Right forelimb (tissue), 1 donor: ENCODE measurements at regions not wholly inside any gene's neighbourhood (a gene's known extent, or its start where the extent isn't known, plus 50 kb on each side); places are given as distances from the start of the nearest gene placed in this dataset.

Source experiments
- DNase-seq: peaks from one replicate; pipeline ENCODE4 v3.0.0-alpha.2; 2018

DNA sequence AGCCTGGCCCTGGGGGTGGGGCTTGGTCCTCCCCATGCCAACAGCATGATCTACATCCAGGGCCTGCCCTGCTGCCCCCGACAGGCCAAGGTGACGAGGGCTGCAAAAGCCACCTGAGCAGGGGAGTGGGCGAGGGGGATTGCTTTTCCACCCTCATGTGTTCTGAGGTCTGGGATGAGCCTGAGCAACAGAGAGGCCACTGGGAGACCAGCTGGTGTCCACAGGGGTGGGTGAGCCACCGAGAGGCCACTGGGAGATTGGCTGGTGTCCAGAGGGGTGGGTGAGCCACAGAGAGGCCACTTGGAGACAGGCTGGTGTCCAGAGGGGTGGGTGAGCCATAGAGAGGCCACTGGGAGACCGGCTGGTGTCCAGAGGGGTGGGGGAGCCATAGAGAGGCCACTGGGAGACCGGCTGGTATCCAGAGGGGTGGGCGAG lies 147.4 kb upstream of the GPC1 start:
- DNase-seq: no peak

DNA sequence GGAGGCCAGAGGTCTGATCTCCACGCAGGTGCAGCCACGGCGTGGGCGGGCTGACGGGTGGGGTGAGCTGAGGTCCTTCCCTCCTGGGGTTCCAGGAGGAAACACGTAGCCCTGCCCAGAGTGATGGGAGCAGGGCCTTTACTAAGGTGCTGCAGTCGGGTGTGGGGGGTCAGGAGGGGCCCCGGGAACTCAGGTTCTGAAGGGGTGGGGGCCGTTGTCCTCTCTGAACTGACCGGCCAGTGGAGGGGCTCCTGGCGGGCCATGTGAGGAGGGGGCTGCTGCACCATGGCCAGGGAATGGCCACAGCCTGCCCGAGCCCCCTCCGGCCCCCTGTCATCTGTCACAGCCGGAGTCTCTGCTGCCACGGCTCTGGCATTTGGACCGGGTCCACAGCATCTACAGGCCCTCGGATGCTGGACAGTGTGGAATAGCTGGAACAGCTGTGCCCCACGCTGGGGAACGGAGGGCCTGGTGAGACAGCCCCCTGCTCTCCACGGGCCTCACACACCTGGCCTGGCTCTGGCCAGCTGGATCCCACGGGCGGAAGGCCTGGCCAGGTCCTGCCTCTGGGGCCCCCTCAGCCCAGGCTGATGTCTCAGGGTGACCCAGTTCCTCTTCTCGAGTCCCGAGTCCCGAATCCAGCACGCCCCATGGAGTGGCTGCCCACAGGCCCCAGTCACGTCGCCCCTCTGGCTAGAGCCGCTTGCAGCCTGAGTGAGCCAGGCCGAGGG lies 145.6 kb upstream of the GPC1 start:
- no peak for DNase-seq

DNA sequence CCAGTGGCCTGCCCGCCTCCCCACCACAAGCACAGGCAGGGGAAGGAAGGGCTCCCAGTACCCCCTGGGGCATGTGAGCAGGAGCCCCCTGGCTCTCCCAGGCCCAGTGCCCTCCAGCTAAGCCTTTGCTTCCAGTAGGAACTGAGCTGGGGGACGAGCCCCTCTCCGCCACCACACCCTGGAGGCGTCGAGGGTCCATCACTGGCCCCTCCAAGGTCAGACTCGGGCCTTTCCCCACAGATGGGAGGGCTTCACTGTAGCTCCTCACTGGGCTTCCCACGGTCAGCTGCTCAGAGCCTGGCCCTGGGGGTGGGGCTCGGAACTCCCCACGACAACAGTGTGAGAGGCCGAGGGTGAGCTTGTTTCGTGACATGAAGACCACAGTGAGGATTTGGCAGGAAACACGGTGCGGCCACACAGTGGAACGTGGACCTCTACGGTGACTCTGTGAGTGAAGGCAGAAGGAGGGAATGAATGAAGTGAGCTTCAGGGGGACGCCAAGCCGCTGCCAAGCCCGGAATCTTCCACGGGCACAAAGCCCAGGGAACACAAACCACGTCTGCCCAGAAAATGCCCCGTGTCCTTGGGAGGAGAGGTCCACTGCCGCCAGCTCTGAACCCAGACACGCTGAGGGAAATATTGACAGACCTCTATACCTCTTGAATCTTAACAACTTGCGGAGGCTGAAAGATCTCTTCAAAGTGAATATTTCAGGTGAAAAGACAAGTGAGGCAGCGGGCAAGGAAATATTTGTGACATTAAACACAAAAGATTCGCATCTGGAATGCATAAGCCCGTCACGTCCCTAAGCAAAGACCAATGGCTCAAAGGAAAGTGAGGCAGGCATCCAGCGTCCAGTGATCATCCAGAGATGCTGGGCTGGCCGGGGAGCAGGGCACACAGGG lies 144.8 kb upstream of the GPC1 start:
- DNase-seq: no peak

DNA sequence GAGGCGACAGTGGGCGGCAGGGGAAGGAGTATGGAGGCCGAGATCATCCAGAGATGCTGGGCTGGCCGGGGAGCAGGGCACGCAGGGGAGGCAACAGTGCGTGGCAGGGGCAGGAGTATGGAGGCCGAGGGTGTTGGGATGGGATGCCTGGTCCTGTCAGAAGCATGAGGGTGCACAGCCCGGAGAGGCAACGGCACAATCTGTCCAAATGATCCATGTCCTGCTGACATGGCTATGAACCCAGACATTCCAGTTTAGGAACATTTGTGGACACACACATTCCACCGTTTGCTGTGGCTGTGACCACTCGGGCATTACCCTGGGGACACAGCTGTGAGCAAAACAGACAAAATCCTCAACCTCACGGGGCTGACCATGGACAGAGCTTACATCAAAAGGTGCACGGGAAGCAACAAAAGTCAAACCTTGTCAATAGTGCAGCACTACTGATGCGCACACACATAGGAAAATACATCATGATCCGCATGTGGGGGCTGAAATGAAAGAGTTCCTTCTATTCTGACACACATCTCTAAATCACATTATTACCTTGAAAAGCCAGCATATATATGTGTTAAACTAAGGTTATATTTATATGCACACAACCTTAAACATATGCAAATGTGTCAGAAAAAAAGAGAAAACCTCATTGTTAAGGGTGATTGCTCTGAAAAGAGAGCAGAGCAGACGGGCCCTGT lies 144.0 kb upstream of the GPC1 start:
- DNase-seq: no peak

DNA sequence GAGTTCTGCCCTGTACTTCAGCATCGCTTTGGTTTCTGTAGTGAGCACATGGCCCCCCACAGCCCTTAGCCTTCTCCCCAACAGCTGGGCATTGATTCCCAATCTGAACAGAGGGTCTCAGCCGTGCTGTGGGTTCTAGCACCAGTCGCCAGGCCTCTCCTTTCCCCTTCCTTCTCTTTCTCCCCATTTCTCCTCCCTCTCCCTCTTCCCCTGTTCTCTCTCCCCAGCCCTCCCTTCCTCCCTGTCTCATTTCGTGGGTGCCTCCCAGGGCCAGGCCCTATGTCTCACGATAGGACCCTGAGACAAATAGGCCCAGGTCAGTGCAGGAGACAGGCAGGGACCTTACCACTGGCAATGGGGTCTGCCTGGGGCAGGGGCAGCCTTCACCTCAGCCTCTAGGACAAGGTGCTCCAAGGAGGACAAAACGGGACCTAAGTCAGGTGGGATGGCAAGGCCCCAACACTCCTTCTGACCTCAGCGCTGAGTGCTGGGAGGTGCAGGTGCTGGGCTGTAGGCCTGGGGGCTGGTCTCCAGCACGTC lies 143.4 kb upstream of the GPC1 start:
- DNase-seq: no peak

DNA sequence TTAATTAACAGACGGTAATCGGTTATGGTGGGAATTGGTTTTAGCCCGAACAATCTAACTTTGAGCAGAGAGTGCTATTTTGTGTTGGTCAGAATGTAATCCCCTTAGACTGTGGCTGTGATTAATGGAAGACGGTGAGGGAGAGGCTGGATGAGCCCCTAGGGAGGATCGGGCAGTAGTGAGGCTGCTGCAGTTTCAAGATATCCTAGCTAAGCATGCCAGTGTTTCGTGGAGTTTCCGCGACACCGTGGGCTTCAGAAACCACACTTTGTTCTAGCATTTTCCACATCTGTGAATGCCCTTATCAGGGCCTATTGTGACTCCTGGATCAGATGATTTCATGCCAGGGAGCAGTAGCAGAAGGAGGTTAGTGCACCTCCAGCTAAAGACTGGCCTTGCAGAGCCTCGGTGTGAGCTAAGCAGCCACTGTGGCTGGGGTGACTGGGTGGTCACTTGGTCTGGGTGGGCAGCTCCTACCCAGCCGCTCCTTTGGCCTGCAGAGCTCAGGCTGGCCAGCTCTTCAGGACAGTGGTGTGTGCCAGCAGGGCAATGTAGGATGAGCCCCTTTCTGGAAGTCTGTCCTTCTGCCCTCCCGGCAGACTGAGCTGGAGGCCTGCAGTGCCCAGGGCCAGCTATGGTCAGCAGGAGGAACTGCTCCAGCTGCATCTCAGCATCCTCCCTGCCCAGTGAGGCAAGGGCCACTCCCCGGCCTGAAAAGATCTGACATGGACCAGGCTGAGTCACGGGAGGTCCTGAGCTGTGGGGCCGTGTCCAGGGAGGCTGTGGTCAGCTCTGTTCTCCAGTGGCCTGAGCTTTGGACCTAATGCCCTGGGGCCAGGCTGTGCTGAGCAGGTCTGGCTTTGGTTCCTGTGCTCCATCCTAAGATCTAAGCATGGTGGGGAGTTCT lies 142.6 kb upstream of the GPC1 start:
- no peak for DNase-seq

DNA sequence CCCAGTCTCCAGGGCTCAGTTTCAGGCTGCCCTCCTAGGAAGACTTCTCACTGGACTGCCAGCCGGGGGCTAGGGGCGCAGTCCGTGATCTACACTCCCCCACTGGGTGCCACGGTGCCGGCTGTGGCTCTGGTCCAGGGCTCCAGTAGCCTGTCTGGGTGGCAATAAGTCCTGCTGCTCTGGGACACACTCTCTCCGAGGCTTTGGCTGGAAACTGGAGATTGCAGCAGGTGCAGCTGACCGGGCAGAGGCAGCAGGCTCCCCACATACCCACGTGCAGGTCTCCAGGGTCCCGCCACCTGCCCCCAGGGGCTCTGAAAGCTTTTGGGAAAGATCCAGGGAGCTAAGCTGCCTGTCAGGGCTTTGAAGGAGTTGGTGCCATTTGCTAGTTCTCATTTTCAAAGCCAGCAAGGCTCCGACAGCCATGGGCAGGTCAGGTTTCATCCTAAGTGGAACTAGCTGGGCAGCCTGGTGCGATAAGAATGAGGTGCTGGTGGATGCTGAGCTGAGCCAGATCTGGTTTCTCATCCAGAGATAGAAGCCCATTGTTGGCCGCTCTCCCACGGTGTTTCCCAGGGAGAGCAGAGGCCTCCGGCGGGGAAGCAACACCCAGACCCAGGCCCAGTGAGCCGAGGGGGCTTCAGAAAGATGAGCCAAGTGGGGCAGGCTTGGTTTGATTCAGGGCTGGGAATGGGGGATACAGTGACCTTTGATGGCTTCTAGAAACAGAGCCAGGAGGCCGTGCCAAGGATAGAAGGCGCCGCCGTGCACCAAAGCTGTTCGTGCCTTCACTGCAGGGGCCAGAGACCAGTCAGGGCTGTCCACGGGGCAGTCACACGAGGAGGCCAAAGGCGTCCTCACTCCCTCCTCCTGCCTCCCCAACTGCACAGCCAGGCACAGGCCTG lies 141.7 kb upstream of the GPC1 start:
- no peak for DNase-seq

DNA sequence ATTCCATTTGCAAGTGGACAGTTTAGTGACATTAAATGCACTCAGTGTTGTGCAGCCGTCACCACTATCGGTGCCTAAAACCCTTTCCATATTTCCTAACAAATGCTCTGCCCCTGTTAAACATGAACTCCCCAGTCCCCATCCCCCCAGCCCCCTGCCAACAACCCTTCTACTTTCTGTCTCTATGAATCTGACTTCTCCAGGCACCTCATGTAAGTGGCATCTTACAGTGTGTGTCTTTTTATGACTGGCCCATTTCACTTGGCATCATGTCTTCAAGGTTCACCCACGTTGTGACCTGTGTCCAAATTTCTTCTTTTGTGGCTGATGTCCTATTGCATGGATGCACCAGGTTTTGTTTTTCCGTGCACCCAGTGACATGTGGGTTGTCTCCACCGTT lies 140.9 kb upstream of the GPC1 start:
- no peak for DNase-seq

DNA sequence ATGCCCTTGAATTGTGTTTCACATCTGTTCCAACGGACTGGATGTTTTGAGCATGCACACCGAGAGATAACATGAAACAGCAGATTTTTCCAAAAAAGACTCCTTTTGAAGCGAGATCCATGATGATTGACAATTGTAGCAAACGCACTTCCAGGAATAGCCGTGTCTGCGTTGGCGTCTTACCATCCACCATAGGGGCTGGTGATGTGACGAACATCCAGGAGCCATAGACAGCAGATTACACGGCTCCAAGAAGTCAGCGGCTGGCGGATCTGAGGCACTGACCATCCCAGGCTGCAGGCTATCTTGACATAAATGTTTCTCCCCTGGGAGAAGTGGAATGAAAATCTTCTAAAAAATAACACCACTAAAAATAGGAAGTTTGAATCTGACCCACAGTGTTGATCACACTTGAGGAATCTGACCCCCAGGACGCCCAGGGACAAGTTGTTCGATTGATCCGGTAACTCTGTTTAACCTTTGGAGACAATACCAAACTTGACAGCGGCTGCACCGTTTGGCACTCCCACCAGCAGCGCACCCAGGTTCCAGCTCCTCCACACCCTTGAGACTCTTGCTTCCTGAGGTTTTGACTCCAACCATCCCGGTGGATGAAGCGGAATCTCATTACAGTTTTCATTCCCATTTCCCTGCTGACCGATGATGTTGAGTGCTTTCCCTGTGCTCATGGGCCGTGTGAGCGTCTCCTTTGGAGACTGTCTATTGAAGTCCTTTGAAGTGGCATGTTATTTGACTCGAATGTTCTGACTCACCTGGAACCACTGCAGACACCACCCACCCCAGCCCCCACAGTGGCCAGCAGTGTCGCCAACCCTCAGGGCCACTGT lies 140.0 kb upstream of the GPC1 start:
- DNase-seq: no peak

DNA sequence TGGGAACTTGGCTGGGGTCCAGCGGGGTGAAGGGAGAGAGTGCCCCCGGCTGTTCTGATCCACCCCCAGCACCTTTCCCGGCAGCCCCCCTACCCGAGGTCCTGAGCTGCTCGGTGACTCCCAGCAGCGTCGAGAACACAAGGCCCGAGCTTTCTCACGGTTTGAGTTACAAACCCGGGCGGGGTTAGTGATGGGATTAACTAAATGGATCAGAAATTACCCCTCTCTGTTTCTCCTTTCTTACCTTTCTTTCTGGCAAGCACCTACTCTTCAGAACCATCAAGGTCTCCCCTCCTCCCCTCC lies 139.4 kb upstream of the GPC1 start:
- DNase-seq: no peak

DNA sequence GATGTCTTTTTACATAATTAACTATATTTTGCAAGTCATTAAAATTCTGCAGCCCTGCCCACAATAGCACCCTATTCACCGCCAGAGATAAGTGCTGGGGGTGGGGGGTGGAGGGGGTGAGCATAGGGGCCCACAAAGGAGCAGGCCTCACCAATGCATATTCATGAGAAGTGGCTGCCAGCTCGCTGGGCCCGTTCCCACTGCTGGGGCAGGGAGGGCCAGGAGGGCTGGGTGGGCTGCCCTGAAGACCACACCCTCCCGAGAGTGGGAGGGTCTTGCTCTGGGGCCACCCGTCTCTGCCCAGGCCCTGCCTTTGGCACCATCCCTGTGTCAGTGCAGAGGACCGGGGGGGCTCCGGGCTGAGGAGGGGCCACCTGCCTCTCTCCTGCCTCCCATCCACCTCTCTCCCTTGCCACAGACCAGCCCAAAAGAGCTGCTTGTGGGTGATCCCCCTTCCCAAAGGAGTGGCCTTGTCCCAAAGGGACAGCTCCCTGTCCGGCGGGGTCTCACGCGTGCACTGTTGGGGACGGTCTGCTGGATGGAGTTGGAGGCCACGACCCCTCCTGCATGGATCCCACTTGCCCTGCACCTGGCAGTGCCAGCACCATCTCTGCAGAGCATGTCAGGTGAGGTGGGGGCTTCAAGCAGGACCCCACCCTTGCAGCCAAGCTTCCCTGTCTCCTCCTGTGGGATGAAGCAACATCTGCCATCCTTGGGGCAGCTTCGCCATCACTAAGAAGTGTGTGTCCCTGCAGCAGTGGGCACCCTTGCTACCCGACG lies 138.8 kb upstream of the GPC1 start:
- DNase-seq: no peak

DNA sequence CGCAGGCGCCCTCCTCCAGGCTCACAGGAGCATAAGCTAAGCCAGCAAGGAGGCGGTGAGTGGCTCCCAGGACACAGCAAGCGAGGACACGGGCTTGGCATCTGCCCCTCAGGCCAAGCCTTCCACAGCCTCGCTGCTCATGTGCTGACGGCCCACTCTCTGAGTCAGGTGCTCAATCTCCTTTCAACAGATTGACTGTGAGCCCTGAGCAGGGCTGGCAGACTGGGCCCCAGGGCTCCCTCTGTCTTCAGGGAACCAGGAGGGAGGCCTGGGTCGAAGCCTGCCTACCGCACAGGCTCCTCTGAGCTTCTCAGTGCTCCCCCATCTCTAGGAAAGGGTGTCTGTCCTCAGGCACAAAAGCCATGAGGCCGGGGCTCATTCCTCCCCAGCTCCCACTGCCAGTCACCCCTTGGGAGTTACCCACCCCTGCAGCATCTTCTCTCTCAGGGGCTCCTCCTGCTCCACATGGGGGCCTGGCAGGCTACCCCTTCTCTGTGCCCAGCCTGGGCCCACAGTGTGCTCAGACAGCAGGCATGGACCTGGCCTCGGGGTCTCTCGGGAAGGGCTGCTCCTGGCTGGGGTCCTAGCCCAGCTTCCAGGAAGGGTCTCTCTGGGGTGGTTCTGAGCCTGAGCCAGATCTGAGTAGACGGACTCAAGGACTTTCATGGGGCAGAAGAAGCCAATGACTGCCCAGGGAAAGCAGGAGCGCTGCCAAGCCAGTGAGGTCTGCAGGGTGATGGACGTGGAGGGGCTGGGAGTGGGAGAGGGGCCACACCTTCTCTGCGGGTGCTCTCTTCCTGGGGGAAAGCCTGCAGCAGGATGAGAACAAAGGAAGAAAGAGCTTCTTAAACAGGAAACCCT lies 138.0 kb upstream of the GPC1 start:
- no peak for DNase-seq

DNA sequence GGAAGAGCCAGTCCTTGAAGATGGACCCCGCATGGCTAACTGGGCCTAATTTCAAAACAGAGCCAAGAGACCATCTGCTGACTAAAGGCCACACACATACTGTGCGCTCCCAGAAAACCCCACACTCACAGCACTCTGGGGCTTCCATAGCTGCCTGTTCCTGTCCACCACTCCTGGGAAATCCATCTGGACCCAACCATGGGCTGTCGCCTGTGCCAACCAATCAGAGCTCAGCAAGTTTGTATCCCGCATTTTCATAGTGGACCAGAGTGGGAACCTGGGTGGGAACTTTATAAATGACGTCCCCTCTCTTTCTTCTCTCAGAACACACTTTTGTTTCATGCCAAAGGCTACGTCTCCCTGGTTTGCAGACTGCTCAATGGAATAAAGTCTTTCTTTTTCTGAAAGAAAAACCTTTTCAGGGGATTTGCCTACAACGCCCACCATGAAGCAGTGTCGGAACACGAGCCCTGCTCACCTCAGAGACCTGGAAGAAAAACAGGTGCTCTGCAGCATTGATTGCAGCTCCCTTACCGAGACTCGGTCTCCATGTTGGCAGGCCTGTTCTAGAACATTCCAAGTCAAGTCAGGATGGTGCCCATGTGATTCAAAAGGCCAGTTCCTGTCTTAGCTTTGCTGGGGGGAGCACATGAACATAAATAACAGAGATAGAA lies 137.2 kb upstream of the GPC1 start:
- DNase-seq: no peak

DNA sequence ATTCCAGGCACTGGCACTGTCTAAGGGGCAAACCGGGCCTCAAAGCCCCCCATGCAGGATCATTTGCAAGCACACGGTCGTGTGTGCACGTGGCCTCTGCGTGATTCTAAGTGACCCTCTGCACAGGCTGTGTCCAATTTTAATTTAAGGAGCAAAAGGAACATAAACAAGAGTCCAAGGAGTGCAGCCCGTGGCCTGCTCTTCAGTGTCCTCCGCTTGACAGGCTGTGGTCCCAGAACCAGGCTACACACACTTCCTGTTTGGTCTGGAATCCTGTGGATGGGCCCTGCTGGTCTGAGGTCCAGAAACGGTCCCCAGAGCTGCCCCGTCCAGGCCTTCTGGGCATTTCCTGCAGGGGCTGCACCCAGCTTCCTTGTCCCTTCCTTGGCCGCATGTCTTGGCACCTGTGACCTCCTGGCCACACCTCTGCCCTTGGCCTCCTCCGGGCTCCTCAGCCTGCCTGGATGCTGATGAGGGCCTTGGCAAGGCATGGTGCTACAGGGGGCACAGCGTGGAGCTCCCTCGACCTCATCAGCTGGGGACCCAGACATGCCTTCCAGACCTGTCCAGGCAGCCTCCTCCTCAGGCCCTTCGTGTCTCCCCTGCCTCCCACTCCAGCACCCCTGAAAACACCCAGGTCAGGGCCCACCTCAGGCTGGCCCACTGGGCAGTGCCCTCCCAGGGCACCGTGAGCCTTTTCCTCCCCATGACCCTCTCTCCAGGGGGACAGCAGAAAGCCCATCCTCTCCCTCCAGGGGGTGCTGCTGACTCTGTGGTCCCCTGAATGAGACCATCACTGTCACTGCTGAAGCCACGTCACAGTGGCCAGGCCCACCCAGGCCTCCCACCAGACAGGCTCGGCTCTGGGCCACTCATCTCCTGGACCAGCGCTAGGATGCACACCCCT lies 136.4 kb upstream of the GPC1 start:
- DNase-seq: no peak

DNA sequence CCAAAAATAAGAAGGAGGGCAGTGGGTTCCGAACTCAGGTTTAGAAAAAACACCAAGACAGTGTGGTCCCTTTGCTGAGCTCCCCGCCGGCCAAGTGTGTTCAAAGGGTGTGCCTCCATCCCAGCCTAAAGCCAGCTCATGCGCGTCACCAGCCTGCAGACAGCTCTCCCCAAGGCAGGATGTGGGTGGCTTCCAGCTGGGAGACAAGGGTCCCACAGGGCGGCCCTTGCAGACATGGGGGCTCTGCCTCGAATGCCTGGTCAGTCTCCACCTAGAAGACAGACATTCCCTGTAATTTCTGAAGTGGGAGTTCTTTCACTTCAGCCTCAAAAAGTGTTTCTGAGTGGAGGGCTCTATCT lies 135.8 kb upstream of the GPC1 start:
- DNase-seq: no peak

DNA sequence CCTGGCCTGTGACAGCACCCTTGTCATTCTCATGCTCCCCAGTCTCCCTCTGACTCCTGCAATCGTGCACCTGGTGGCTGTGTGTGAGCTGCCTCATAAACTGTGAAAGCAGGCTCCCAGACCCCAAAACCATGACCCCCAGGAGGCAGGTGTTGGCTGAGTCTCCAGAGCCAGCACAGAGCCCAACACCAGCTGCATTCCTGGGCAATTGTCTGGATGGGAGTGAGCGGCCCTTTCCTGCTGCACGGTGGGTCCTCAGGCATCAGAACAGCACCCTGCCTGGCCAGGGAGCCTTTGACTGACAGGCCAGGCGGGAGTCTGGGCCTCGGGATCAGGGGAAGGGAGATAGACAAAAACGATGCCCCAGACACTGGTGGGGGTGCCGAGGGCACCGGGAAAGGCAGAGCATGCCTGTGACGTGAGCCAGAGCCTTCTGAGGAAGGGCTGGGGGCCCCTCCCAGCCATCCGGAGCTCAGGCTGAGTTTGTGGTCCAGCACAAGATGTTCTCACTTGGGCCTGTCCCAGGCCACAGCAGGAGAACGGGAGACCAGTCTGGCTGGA lies 135.1 kb upstream of the GPC1 start:
- no peak for DNase-seq

DNA sequence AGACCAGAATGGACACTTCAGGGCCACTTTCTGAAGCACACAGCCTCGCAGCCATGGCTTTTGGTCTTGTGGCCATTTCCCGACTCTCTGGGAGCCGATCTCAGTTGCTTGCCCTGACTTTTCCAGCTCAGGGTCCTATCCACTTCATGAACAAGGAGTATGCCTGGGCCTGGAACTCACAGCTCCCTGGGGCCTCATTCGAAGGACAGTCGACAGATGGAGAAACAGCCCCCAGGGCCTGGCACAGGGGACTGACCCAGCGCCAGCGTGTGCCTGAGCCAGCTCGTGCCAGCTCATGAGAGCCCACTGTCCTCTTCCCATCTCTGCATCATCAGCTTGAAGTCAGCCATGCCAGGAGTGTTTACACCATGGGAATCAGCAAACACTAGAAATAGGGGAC lies 134.6 kb upstream of the GPC1 start:
- DNase-seq: no peak
